ENCODE measurements at regions not wholly inside any gene's neighbourhood (a gene's known extent, or its start where the extent isn't known, plus 50 kb on each side); places are given as distances from the start of the nearest gene placed in this dataset.

- Histone ChIP-seq H3K36me3 (ENCODE audit: control insufficient read depth in 2 of 2, extremely low read depth in 1 of 2, insufficient read depth in 2 of 2, low read length in 2 of 2) (no peaks in the 10 kb centered on the region), H2AFZ (ENCODE audit: low read depth, low read length) (no peak overlapping the region), H3K27me3 (ENCODE audit: control insufficient read depth in 2 of 2, insufficient read depth in 2 of 2, low read length in 2 of 2) (no peaks in the 10 kb centered on the region), H3K79me2 (ENCODE audit: control insufficient read depth, insufficient read depth, low read length) (no peaks in the 10 kb centered on the region), H3K9me1 (replicated peaks; ENCODE audit: control insufficient read depth, extremely low read depth, insufficient read depth, low read length) (no peaks in the 10 kb centered on the region), H3K4me3 (replicated peaks in 1 of 3; ENCODE audit: insufficient read depth in 1 of 3, low read depth in 1 of 3, low read length in 3 of 3) (no peak overlapping the region), H3K9me3 (replicated peaks; ENCODE audit: control insufficient read depth, insufficient read depth, low read length) (no peaks in the 10 kb centered on the region), H4K20me1 (replicated peaks; ENCODE audit: control insufficient read depth, extremely low read depth, insufficient read depth, low read length) (no peaks in the 10 kb centered on the region), H3K9ac (replicated peaks; ENCODE audit: extremely low read depth, insufficient read depth, low read length) (peak overlapping the region; percentile 71), H3K4me2 (ENCODE audit: insufficient read depth, low read length) (no peak overlapping the region), H3K4me1 (ENCODE audit: control insufficient read depth, extremely low read depth, insufficient read depth, low read length) (peaks cover 55% of the 10 kb centered on the region), H3K27ac (ENCODE audit: insufficient read depth, low read depth, low read length) (peak overlapping the region; percentile 94)
- ChIA-PET POLR2A (interaction anchor here (0.7 kb wide), 1 partner anchor 11 kb away, joined by 3 read pairs; no protein-coding TSS in a partner anchor), CTCF (interaction anchor here (1.8 to 5.0 kb wide), 5 partner anchors 8 to 120 kb away, joined by 11 to 90 read pairs (median 20); no protein-coding TSS in a partner anchor)
- no TSS peak for BruUV-seq (replicated peaks)
- dilution Hi-C loops (cut with MboI; ENCODE audit: extremely low pct_ligation_motif_present, low sequenced_read_pairs) (loop anchor here (25.0 kb wide), 1 partner anchor 421 kb away; no protein-coding TSS in a partner anchor), intact Hi-C loops (cut with micrococcal nuclease) (no loop called here)
- FAIRE-seq: no peak
- TF ChIP-seq POLR2AphosphoS5 (IDR thresholded peaks at IDR 0.05; ENCODE audit: insufficient read depth, low read depth, low read length): no peak
- no peak for TF ChIP-seq FOS (IDR thresholded peaks at IDR 0.05; ENCODE audit: borderline replicate concordance, insufficient read depth, low read length)
- no peak for TF ChIP-seq MAX (IDR thresholded peaks at IDR 0.05; ENCODE audit: insufficient read depth, insufficient read length)
- TF ChIP-seq EZH2 (IDR thresholded peaks at IDR 0.05; ENCODE audit: borderline replicate concordance, low read depth, low read length, severe bottlenecking): no peak
- TF ChIP-seq JUN (IDR thresholded peaks at IDR 0.05; ENCODE audit: borderline replicate concordance, insufficient read depth, insufficient read length, low read depth): no peak
- TF ChIP-seq POLR2A (IDR thresholded peaks at IDR 0.05; ENCODE audit: low read depth, low read length): no peak
- TF ChIP-seq MYC (IDR thresholded peaks at IDR 0.05; ENCODE audit: low read depth, low read length): no peak
- TF ChIP-seq CTCF (IDR thresholded peaks at IDR 0.05; ENCODE audit: extremely low read depth in 1 of 2, insufficient read depth in 1 of 2, low read depth in 1 of 2, low read length in 2 of 2): no peak
- TF ChIP-seq GATA2 (IDR thresholded peaks at IDR 0.05; ENCODE audit: insufficient read depth, insufficient read length, low read depth, low read length): no peak
- no peak for DNase-seq (ENCODE audit: low read depth, low spot score)
Observed at GRCh38 chr3:16058521-16058920, 116.0 kb upstream of the GALNT15 start.

All from endothelial cell of umbilical vein (primary cell).